HG03378 (cell line): ENCODE measurements at regions not wholly inside any gene's neighbourhood (a gene's known extent, or its start where the extent isn't known, plus 50 kb on each side); places are given as distances from the start of the nearest gene placed in this dataset.

Source experiments
- ATAC-seq: cut with Tn5 transposase; IDR thresholded peaks from one replicate; pipeline ENCODE4 v1.9.1; 2021; ENCODE audit warnings: mild to moderate bottlenecking, moderate library complexity; ENCODE audit not compliant: unreplicated experiment

DNA sequence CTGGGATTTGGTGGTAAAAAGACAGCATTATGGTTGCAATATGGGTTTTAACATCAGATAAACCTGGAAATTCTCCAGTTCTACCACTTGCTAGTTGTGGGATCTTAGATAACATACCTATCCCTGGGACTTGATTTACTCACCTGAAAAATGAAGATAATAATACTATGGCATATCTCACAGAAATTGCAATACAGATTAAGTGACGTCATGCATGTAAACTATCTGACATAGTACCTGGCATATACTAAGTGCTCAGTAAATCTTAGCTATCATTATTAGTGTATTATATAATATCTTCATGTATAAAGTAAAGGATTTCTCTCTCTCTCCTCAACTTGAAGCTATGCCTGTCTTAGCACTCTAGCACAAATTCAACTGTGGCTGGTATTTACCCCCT is 192.5 kb downstream of the PCDH19 start:
- no peak for ATAC-seq

DNA sequence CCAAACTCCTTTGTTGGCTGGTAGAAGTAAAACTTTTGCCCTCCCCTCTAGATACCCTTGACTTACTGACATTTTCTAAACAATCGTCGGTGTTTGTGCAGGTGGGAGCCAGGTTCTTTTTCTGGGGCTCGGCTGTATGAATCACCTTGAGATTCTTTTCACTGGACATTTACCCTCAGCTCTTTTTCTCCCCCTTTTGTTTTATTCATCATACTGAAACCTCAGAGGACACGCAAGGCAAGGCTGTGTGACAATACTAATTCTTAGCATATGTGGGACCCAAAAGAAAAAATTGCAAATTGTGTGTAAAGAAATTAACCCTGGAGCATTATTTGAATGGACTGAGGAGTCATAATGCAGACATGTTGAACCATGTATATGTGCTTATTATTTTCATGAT is 194.0 kb downstream of the PCDH19 start:
- ATAC-seq, result no peak

DNA sequence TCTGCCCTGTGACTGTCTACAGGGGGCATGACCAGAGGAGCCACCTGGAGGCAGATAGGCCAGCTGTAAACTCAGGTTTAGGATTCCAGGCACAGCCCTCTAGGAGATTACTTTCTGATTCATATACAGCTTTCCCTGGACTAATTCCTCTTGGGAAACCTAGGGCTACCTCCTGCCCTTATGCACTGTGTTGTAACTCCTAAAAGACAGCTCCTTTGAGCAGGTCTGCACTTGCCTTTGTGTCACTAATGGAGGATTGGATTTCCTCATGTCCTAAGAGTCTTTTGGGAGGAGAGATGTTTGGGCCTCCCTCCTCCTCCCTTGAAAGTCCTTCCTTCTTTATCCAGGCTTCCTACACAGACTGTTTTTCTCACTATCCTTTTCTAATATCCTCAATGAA is 202.0 kb downstream of the PCDH19 start:
- ATAC-seq, result no peak

DNA sequence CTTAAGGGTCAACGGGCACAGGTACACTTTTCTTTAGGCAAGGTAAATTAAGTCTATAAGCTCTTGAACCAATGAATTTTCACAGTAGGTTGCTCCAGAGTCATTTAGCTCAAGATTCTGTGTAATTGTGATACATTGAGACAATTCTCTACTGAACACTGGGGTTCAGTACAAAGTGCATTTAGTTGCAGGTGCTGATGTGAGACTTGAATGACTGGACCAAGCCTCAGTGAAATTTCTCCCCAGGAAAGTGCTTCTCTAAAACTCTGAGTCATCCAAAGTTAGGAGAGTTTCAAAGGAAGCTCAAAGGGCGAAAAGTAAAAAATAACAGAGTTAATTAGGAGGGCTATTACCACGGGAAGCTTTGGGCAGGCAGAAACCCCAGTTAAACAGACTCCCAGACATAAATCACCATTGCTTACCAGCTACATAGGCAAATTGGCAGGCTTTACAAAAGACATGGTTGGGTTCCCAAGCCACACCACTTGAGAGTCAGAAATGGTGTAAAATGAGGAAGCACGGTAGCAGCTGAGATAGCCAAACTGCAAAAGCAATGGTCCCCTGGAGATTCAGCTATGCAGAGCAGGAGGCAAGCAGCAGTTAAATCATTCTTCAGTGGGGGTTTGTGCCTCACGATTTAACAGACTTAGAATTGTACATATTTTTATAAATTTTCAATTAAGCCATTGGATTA is 202.6 kb downstream of the PCDH19 start:
- peak; percentile 75 for ATAC-seq

- no peak for ATAC-seq
Observed at GRCh38 chrX:100204534-100204933, 205.5 kb downstream of the PCDH19 start.

GRCh38 chrX:100194082-100194775 is 215.8 kb downstream of the PCDH19 start:
- no peak for ATAC-seq
